Natural killer cell treated with Interleukin-12 subunit alpha and Interleukin-12 subunit beta and Interleukin-15 and Interleukin-18, amount 100 ng/mL, for 72 hours (primary cell): ENCODE measurements at regions not wholly inside any gene's neighbourhood (a gene's known extent, or its start where the extent isn't known, plus 50 kb on each side); places are given as distances from the start of the nearest gene placed in this dataset.

Source experiments
- ATAC-seq, 2 donors: fragments of 150-1000 bp; cut with Tn5 transposase in 1 of 2; sonication (Bioruptor Pico), chemical (Tn5 transposase) in 1 of 2; 2 replicates each; pipeline ENCODE4 v1.10.0; 2021
- DNase-seq: peaks from one replicate; pipeline ENCODE4 v3.0.0; 2022; ENCODE audit warnings: low spot score
- H3K27ac Mint-ChIP-seq, 2 donors: 1 replicate in 1 of 2; 2 replicates in 1 of 2; pipeline ENCODE4 v1.8.0; 2022; ENCODE audit warnings: mixed read lengths in 2 of 2, mild to moderate bottlenecking in 1 of 2, moderate library complexity in 1 of 2
- H3K27me3 Mint-ChIP-seq, 2 donors: 1 replicate in 1 of 2; 2 replicates in 1 of 2; pipeline ENCODE4 v1.8.0; 2022; ENCODE audit warnings: mixed read lengths in 2 of 2
- H3K36me3 Mint-ChIP-seq: one replicate; pipeline ENCODE4 v1.8.0; 2022; ENCODE audit warnings: mixed read lengths
- H3K4me1 Mint-ChIP-seq, 2 donors: 1 replicate in 1 of 2; 2 replicates in 1 of 2; pipeline ENCODE4 v1.8.0; 2022; ENCODE audit warnings: low read depth in 2 of 2, mixed read lengths in 2 of 2, mild to moderate bottlenecking in 1 of 2
- H3K4me3 Mint-ChIP-seq: one replicate; pipeline ENCODE4 v1.8.0; 2022; ENCODE audit warnings: mixed read lengths
- H3K9me3 Mint-ChIP-seq: 2 replicates; pipeline ENCODE4 v1.8.0; 2022; ENCODE audit warnings: mixed read lengths

DNA sequence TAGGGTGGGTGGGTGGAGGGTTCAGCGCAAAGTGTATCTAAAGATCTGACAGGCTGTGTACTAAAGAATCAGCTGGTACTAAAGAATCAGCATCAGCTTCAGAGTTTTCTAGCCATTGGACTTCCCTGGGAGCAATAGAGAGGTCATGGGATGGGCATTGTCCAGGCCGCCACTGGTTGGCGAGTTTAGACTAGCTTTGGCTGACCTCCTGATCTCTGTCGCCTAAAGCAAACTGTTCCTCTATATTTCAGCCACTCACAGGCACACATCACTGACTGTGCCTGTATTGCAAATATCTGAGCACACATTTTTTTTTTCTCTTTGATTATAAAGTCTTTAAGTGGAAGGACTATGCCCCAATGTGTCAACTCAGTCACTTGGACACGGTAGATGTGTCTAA, 267.8 kb upstream of the SKOR2 start:
- Mint-ChIP-seq H3K36me3 (no peaks in the 10 kb centered on the region), H3K9me3 (peaks cover 4% of the 10 kb centered on the region), H3K27me3 (peaks cover 4 to 5% of the 10 kb centered on the region in 2 donors), H3K4me1 (no peaks in the 10 kb centered on the region), H3K27ac (no peak overlapping the region), H3K4me3 (no peak overlapping the region)
- ATAC-seq (no peak), DNase-seq (no peak)

DNA sequence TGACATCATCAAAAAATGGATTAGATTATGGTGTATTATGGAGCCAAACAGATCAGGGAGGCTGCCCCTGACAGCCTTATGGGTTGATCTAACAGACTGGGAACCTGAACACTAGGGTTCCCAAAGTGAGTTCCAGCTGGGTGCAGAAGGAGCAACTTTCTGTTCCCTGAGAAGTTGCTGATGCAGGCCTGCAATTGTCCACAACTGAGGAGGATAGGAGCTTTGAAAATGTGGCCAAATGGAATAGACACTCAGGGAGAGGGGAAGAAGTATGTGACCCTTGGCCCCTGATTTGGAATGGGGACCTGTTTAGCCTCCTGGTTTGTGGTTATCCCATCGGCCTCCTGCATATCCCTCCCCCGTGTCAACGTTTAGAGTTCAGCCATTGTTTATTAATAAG, 262.2 kb upstream of the SKOR2 start:
- Mint-ChIP-seq H3K4me3 (no peak overlapping the region), H3K27me3 (peaks cover 0 to 4% of the 10 kb centered on the region in 2 donors), H3K36me3 (no peaks in the 10 kb centered on the region), H3K4me1 (no peaks in the 10 kb centered on the region), H3K27ac (no peak overlapping the region), H3K9me3 (no peaks in the 10 kb centered on the region)
- ATAC-seq (no peak), DNase-seq (no peak)

DNA sequence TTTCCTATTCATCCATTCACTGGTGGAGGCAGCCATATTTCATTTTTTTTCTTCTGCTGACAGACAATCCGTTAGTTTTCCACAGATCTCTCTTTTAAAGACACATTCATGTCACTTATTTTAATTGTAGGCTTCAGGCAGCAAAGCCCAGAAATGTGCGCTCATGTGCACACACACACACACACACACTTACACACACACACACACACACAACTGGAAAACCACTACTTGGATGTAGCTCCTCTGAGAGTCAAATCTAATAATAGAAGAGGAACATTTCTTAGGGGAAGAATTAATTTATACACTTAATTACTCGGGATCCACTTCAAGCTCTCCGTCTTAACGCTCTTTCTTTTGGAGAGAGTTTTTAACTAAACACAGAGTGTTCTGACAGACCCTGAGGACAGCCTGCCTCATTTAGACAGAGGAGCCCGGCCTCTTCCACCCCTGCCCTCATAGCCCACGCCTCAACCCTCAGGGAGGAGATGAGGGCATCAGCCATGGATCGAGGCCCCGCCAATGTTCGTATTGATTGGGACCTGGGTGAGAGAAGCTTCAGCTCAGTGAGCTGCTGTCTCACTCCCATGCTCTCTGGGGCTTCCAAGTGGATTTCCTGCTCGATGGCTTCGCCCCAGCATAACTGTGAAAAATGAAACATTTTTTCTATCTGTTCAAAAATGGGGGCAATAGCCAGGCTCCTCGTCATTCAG, 261.4 kb upstream of the SKOR2 start:
- Mint-ChIP-seq H3K27ac (no peak overlapping the region), H3K36me3 (no peaks in the 10 kb centered on the region), H3K27me3 (peaks cover 0 to 4% of the 10 kb centered on the region in 2 donors), H3K4me3 (no peak overlapping the region), H3K4me1 (no peaks in the 10 kb centered on the region), H3K9me3 (no peaks in the 10 kb centered on the region)
- ATAC-seq (no peak), DNase-seq (no peak)

DNA sequence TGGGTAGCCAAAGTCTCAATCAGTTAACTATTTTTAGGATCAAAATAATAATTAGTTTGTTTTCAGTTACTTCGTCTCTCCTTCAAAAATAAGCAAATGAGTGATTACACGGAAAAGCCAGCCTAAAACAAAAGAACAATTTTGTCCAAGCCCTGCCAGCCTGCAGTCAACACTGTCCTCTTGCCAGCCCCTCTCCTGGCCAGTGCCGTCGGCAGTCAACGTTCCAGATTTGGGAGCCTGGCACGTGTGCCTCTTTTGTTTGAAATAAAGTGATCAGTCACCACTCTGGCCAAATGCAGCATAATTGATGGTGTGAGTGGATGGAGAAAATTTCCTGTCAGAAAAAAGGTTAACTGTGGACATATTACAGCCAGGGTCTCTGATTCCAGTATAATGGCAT, 260.6 kb upstream of the SKOR2 start:
- H3K4me3 Mint-ChIP-seq: no peak overlapping the region
- no peak for ATAC-seq
- peaks cover 0 to 4% of the 10 kb centered on the region in 2 donors for H3K27me3 Mint-ChIP-seq
- H3K9me3 Mint-ChIP-seq: no peaks in the 10 kb centered on the region
- DNase-seq: no peak
- no peak overlapping the region for H3K27ac Mint-ChIP-seq
- H3K36me3 Mint-ChIP-seq: no peaks in the 10 kb centered on the region
- H3K4me1 Mint-ChIP-seq: no peaks in the 10 kb centered on the region

DNA sequence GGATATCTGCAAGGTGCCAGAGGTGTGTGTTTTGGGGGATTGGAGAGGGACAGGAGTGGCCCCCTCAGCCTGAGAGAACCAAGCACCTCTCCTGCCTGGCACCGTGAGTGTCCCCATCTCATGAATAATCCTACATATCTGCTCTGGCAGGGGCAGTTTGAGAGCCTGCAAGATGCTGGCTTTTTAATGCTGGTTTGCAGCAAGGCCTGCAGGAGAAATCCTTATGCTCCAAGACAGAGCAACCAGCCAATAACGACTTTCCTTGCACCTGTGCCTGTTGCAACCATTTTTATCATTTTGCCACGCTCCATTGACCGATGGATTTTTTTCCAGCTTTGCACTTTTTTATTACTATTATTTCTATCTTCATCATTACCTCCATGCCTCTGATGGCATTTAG, 259.4 kb upstream of the SKOR2 start:
- H3K4me1 Mint-ChIP-seq: no peaks in the 10 kb centered on the region
- no peaks in the 10 kb centered on the region for H3K9me3 Mint-ChIP-seq
- H3K4me3 Mint-ChIP-seq: no peak overlapping the region
- DNase-seq (no peak), ATAC-seq (no peak)
- H3K27ac Mint-ChIP-seq: no peak overlapping the region
- peaks cover 0 to 6% of the 10 kb centered on the region in 2 donors for H3K27me3 Mint-ChIP-seq
- H3K36me3 Mint-ChIP-seq: no peaks in the 10 kb centered on the region

DNA sequence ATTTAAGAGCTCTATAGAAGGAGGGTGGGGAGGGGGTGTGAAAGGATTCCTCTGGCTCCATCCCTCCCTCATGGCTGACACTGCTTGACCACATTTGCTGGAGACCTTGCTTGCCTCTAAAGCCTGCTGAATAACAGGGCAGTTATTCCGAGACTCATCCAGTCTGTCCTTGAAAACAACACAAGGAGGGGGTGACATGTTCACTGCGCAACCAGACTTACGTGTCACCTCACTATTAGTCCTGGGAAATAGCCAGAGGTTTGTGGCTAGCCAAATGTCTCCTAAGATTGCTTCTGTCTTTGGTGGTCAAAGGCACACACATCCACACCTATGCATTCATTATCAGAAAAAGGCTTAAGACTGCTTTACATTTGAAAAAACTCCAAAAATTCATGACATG, 256.2 kb upstream of the SKOR2 start:
- ATAC-seq (no peak), DNase-seq (no peak)
- Mint-ChIP-seq H3K27ac (no peak overlapping the region), H3K36me3 (no peaks in the 10 kb centered on the region), H3K27me3 (peaks cover 5 to 14% of the 10 kb centered on the region in 2 donors), H3K4me3 (no peak overlapping the region), H3K9me3 (no peaks in the 10 kb centered on the region), H3K4me1 (no peaks in the 10 kb centered on the region)

DNA sequence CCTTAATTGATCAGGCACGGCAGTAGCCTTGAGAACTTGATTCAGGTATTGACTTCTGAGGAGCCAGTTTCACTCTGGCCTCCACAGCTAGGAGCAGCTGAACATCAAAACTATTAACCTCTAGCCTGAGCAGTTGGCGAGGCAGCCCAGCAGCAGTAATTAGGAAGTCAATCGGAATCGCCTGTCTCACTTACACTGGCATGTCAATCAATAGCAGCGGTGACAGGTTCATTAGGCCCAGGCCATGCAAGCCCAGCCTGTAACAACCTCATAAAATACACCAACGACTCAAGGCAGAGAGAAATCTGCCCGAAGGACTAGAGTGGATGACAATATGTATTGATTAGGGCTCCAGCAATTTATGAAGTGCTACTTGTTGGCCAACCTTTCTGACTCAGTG, 255.4 kb upstream of the SKOR2 start:
- no peaks in the 10 kb centered on the region for H3K4me1 Mint-ChIP-seq
- H3K9me3 Mint-ChIP-seq: no peaks in the 10 kb centered on the region
- no peaks in the 10 kb centered on the region for H3K36me3 Mint-ChIP-seq
- no peak overlapping the region for H3K4me3 Mint-ChIP-seq
- no peak overlapping the region for H3K27ac Mint-ChIP-seq
- DNase-seq (no peak), ATAC-seq (no peak)
- peaks cover 2 to 14% of the 10 kb centered on the region in 2 donors for H3K27me3 Mint-ChIP-seq

DNA sequence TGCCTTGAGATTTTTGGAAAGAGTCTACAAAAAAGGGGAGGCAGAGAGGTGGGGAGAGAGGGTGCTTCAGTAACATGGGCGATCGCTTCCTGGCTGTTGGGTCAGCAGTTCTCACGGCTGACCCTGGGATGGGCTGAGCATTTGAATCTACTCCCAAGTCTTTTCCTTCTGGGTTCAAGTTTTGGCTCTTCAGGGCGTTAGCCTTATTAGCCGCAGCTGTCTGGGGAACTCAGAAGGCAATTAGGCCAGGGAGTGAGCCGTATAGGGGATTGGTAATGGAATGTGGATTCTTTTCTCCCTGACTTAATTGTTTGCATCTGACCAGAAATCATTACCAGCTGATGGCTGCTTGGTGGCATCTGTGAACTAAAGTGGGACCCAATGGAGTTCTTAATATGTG, 250.5 kb upstream of the SKOR2 start:
- no peaks in the 10 kb centered on the region for H3K36me3 Mint-ChIP-seq
- H3K4me1 Mint-ChIP-seq: no peaks in the 10 kb centered on the region
- peaks cover 5 to 21% of the 10 kb centered on the region in 2 donors for H3K27me3 Mint-ChIP-seq
- no peak overlapping the region for H3K4me3 Mint-ChIP-seq
- ATAC-seq: no peak
- no peak for DNase-seq
- H3K27ac Mint-ChIP-seq: no peak overlapping the region
- peaks cover 3% of the 10 kb centered on the region for H3K9me3 Mint-ChIP-seq

DNA sequence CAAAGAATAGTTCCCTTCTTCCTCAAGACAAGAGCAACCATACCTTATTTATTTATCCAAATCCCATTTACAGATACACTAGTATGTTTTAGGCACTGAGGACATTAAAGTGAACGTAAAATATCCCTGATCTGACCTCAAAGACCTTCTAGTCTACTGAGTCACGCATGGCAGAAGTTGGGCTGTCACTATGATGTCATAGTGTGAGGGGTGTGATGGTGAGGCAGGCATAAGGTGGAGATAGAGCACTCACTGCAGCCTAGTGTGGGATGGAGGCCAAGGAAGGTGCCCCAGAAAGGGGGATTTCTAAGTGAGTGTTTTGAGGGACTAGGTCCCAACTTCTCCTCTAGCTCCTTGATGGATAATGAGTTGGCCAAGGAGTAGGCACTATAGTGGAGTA, 249.5 kb upstream of the SKOR2 start:
- Mint-ChIP-seq H3K27ac (no peak overlapping the region), H3K36me3 (no peaks in the 10 kb centered on the region), H3K4me3 (no peak overlapping the region), H3K9me3 (peaks cover 3% of the 10 kb centered on the region), H3K4me1 (no peaks in the 10 kb centered on the region), H3K27me3 (peaks cover 3 to 21% of the 10 kb centered on the region in 2 donors)
- DNase-seq (no peak), ATAC-seq (no peak)

DNA sequence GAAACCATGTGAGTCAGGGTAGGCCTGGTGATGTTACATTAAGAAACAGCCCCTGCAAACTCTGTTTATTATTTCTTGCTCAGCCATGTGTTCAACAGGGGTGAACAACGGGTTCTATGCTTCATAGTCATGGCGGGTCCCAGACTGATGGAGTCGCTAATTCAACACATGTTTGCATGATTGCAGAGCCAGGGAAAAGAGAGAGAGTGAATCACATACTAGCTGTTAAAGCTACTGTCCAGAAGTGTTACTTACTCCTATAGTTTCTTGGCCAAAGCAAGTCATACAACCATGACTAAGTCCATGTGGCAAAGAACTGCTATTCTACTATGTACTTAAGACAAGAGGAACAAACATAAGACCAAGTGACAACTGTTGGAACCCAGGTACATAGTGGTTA, 241.2 kb upstream of the SKOR2 start:
- peaks cover 6% of the 10 kb centered on the region for H3K9me3 Mint-ChIP-seq
- H3K27ac Mint-ChIP-seq: no peak overlapping the region
- H3K27me3 Mint-ChIP-seq: peaks cover 0 to 3% of the 10 kb centered on the region in 2 donors
- no peak overlapping the region for H3K4me3 Mint-ChIP-seq
- DNase-seq (no peak), ATAC-seq (no peak)
- no peaks in the 10 kb centered on the region for H3K4me1 Mint-ChIP-seq
- H3K36me3 Mint-ChIP-seq: no peaks in the 10 kb centered on the region

DNA sequence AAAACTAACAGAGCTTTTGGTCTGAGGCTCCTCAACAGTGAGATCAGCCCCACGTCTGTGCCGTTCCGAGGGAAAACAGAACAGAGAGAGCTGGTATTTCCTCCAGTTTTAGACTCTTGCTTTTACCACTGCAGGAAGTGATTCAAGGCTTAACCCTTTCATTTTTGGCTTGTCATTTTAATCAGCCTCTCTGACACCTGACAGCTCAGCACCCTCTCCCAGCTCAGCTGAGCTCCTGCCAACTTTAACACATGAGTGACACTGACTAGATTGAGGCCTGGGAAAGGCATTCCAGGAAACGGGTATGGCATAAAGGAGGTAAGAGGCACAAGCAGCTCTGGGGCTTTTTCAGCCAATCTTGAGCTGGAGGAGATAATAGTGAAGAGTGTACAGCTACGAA, 239.4 kb upstream of the SKOR2 start:
- H3K4me3 Mint-ChIP-seq: no peak overlapping the region
- no peaks in the 10 kb centered on the region for H3K36me3 Mint-ChIP-seq
- DNase-seq (no peak), ATAC-seq (no peak)
- H3K27me3 Mint-ChIP-seq: peaks cover 0 to 3% of the 10 kb centered on the region in 2 donors
- H3K9me3 Mint-ChIP-seq: peaks cover 6% of the 10 kb centered on the region
- no peaks in the 10 kb centered on the region for H3K4me1 Mint-ChIP-seq
- H3K27ac Mint-ChIP-seq: no peak overlapping the region

DNA sequence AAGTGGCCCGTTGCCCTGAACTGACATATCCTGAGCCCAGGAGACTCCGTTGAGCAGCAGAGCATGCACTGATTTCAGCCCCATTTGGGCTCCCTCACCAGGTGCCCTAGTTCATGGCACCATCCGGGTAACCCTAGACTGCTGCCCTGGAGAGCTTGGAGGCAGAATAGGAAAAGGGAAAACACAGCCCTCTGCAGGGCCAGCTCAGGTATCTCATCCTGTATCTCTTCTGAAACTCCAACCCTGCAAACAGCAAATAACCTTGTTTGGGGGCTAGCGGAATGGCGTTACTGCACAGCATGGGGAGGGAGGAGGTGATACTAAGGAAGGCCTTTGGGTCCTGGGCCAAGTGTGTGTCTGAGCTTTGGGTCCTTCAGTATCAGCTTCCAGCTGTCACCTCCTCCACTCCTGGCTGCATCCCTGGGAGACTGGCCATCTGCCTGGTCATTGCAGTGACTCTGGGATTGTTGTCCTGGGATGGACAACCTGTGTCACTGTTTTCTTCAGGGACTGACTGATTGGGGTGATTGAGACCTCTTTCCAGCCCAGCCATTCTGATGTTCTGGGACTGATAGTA, 233.8 kb upstream of the SKOR2 start:
- no peak overlapping the region for H3K4me3 Mint-ChIP-seq
- H3K27ac Mint-ChIP-seq: no peak overlapping the region
- ATAC-seq: no peak
- no peak for DNase-seq
- H3K27me3 Mint-ChIP-seq: peaks cover 6 to 7% of the 10 kb centered on the region in 2 donors
- H3K9me3 Mint-ChIP-seq: peaks cover 3% of the 10 kb centered on the region
- no peaks in the 10 kb centered on the region for H3K4me1 Mint-ChIP-seq
- no peaks in the 10 kb centered on the region for H3K36me3 Mint-ChIP-seq

DNA sequence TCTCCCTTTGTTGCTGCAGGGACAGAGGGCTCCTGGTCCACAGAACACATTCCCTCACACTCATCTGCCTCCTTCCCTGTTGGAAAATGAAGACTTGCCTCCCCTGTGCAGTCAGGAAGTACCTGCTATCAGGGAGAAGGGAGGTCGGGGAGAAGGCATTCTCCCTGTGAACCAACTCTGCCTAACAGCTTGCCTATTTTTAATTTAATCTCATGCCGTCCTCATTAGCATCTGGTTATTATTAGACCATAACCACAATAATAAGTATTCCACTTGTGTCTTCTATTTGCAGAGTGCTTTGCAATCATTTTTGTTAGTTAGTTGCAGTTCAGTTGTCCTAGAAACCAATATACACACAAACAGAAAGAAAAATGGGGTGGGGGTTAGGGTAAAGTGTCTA, 232.6 kb upstream of the SKOR2 start:
- H3K27ac Mint-ChIP-seq: no peak overlapping the region
- H3K27me3 Mint-ChIP-seq: peaks cover 6 to 7% of the 10 kb centered on the region in 2 donors
- no peaks in the 10 kb centered on the region for H3K36me3 Mint-ChIP-seq
- no peak for DNase-seq
- H3K9me3 Mint-ChIP-seq: peaks cover 3% of the 10 kb centered on the region
- H3K4me1 Mint-ChIP-seq: no peaks in the 10 kb centered on the region
- no peak for ATAC-seq
- H3K4me3 Mint-ChIP-seq: no peak overlapping the region

DNA sequence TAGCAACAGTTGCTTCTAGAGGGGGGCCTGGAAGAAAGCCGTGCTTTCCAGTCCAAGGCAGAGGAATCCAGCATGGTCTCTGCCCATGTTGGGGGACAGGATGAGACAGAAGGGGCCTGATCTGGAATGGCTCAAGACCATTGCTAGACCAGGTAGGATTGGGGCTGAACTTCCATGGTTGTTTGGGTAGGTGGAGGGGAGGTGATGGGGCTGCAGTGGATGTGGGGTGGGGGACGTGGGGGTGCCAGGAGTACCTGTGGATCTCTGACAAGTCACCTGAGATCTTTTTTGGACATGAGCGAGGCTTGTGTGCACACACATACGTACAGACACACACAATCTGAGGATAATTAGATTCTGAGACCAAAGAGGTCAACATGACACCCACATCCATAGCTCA, 228.7 kb upstream of the SKOR2 start:
- H3K27ac Mint-ChIP-seq: no peak overlapping the region
- ATAC-seq (peak in 1 of 2 donors; percentile 14), DNase-seq (no peak)
- no peaks in the 10 kb centered on the region for H3K4me1 Mint-ChIP-seq
- peaks cover 3 to 8% of the 10 kb centered on the region in 2 donors for H3K27me3 Mint-ChIP-seq
- no peaks in the 10 kb centered on the region for H3K9me3 Mint-ChIP-seq
- H3K36me3 Mint-ChIP-seq: no peaks in the 10 kb centered on the region
- H3K4me3 Mint-ChIP-seq: no peak overlapping the region

DNA sequence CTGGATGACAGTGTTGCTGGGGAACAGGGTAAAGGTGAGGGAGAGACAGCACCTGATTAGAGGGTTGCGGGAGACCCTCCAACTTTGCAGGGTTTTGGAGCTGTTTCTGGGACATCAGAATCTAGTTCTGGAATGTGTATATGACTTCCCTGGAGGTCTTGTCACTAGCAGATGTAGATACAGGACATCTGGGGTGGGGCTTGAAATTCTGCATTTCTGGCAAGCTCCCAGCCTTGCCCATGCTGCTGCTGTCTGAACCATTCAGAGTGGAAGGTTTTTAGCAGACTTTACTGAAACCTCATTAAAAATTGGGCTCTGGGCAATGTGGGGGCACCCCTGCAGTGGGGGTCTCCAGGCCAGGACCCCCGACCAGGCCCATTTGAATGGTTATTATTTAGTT, 220.3 kb upstream of the SKOR2 start:
- Mint-ChIP-seq H3K4me1 (no peaks in the 10 kb centered on the region), H3K27me3 (peaks cover 3 to 7% of the 10 kb centered on the region in 2 donors), H3K9me3 (no peaks in the 10 kb centered on the region), H3K4me3 (no peak overlapping the region), H3K27ac (no peak overlapping the region), H3K36me3 (no peaks in the 10 kb centered on the region)
- ATAC-seq: no peak
- no peak for DNase-seq
